GM19395 (cell line): ENCODE measurements at regions not wholly inside any gene's neighbourhood (a gene's known extent, or its start where the extent isn't known, plus 50 kb on each side); places are given as distances from the start of the nearest gene placed in this dataset.
"Not testable (repeated sequence)": the region's sequence is repeated elsewhere in the genome, so short reads cannot be mapped to it uniquely, and the experiment has no call there.

Experiments
- ATAC-seq: cut with Tn5 transposase; IDR thresholded peaks from one replicate; pipeline ENCODE4 v1.9.1; 2021; ENCODE audit warnings: mild to moderate bottlenecking, moderate library complexity; ENCODE audit not compliant: unreplicated experiment

DNA sequence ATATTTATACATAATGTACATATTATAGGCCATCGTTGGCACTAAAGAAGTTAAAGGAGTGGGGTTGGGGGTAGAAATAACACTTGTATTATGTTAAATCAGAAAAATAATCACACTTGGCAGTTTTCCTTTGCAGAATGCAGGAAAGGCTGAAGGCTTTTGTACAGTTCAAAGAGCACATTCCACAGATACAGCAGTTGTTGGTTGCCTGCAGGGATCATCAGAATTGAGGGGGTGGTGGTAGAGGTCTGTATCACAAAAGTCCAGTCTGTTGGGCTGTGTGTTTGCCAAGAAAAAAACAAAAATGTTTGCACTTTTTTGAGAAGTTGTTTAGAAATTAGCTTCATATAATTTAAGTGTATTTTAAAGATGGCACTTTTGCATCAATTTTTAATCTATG is 231.8 kb upstream of the FOXP2 start:
- ATAC-seq, result no peak

- no peak for ATAC-seq
Observed at GRCh38 chr7:114181280-114181679, 233.3 kb upstream of the FOXP2 start.

DNA sequence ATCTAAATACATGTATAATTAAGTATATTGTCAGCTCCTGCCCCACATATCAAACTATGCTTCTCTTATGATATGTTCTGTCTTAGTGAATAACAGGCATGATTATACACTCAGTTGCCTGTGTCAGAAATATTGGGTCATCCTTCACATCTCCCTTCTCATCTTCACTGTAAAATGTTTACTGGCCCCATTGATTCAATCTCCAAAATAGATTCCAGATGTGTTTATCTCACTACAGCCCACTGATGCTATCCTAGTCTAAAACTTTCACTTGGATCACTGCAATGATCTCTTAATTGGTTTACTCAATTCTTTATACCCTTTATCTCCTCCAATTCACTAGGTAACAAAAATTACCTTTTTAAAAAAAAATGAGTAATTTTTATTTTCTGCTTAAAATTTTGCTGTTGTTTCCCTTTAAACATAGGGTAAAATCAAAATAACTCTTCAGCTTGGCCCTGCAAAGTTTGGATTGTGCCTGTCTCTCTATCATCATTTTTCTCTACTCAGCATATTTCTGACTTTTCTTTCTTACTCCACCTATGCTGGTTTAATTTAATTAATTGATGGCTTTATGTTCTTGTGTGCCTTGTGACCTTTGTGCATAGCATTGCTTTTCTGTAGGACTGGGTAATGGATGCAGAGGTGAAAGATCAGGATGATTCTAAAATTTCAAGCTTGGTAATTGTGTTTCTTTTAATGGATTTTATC is 233.9 kb upstream of the FOXP2 start:
- ATAC-seq, result no peak

DNA sequence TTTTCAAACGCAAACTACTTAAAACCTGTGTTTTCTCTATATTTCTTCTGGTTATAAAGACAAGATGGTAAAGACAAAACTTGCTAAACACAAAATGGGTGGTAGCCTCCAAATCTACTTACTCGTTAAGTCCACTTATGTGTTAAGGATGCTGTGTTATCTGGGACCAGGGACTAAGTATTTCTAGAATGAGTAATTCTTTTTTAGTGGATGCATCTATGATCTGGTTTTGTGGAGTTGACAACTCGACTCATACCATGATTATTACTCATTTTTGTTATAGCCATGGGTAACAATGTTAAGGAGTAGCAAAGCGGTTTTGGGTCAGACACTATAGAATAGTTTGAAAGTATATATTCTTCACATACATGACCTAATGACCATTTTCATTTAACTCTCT is 239.5 kb upstream of the FOXP2 start:
- ATAC-seq, result no peak

GRCh38 chr7:114173170-114173890 is 241.3 kb upstream of the FOXP2 start:
- no peak for ATAC-seq

DNA sequence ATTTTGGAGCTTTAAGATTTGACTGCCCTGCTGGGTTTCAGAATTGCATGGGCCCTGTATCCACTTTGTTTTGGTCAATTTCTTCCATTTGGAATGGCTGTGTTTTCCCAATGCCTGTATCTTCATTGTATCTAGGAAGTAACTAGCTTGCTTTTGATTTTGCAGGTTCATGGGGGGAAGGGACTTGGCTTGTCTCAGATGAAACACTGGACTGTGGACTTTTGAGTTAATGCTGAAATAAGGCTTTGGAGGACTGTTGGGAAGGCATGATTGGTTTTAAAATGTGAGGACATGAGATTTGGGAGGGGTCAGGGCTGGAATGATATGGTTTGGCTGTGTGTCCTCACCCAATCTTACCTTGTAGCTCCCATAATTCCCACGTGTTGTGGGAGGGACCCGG is 245.2 kb upstream of the FOXP2 start:
- ATAC-seq, result not testable (repeated sequence)

GRCh38 chr7:114160925-114161324 is 242.1 kb upstream of the PPP1R3A start:
- peak; percentile 73 for ATAC-seq

GRCh38 chr7:114158854-114159253 is 240.0 kb upstream of the PPP1R3A start:
- no peak for ATAC-seq

DNA sequence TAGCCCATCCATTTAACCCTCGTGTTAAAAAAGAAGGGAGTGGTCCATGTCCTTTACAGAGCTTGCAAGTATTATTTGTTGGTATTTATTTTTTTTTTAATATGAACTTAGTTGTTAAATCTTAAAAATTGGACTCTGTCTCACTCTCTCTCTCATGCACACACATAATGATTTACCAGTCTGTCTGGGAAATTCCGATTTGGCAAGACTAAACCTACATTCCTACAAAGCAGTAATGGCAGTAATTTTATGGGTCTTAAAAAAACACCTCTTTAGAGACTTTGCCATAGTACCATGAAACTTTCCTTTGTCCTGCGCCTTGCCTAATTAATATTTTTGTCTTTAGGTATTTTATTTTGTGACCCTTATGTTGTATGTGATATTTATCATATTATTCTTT is 239.5 kb upstream of the PPP1R3A start:
- no peak for ATAC-seq

DNA sequence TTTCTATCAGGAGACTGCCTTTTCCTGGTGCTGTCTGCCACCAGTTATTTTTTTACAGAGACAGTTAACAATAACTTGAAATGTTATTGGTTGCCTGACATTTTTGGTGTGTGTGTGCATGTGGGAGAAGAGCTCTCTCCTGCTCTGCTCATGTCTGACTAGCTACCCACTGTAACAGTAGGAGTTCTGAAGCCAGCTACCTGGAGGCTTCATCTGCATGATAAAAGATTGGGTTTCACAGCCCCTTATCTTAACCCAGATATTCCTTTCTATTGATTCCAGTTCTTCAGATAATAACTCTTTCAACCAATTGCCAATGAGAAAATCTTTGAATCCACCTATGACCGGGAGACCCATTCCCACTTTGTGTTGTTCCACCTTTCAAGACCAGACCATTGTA is 237.4 kb upstream of the PPP1R3A start:
- no peak for ATAC-seq

DNA sequence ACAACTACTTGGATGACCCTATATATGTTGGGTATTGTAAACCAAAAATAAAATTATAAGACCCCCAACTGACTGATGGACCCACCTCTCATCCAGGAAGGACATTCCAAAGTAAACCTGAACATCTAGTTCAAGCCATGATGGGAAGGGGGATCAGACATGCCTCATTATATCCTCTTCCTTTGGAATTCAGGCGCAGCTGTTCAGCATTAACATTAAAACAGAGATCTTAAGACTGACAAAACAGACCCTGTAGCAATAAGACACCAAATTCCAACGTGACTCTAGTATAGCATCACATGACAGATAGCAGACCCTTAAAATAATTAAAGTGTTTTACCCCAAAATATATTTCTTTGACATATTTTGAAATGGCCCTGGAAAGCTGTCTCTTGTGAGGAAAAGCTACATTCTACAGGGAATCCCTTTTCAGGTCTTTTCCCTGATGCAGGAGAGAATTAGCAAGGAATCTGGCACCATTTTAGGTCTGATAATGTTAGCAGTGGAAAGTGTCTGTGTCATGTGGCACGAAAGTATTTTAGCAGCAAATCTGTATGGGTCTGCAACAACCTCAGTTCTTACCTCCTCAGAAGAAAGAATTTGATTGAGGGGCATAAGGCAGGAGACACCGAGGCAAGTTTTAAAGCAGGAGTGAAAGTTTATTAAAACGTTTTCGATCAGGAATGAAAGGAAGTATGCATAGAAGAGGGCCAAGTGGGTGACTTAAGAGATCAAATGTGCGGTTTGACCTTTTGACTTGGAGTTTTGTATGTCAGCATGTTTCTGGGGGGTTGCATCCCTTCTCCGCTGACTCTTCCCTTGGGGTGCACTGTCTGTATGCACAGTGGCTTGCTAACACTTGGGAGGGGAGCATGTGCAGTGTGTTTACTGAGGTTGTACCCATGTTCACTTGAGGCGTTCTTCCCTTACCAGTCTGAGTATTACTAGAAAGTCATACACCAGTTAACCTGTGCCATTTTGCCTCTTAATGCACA is 236.6 kb upstream of the PPP1R3A start:
- no peak for ATAC-seq

DNA sequence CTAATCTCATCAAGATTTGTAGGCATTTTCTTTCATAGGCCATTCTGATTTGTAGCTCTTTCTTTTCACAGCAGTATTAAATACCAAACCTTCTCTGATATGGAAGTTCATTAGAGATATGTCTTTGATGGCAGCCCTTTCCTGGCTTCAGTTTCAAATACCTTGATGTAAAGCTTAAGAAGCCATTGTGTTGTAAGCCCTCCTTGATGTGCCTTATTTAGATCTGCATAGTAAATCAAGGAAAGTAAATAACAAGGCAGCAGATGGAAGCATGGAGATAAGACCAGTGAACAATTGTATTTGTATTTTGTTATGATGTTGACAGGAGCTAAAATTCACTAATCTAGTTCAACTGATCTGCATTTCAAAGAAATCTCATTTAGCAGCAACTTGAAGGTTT is 234.9 kb upstream of the PPP1R3A start:
- no peak for ATAC-seq

GRCh38 chr7:114152314-114152938 is 233.6 kb upstream of the PPP1R3A start:
- ATAC-seq, result no peak

- no peak for ATAC-seq
Observed at GRCh38 chr7:114151777-114152176, 233.0 kb upstream of the PPP1R3A start.

GRCh38 chr7:114150689-114151088 is 231.9 kb upstream of the PPP1R3A start:
- no peak for ATAC-seq

DNA sequence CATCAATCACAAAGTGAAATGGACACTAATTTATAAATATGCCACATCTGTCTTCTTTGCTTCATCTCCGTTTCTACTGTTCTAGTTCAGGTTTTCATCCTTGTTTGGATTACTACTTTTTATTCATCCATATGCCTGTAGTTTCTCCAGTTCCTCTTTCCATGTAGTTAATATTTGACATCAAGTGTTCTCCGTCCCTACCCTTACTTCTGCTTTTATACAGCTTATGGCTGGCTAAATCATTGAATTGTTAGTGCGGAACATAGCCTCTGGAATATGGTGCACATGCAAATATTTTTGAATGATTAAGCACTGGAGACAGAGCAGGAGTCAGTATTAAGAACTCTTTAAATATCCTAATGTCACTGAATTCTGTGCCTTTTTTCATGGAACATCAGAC is 230.0 kb upstream of the PPP1R3A start:
- no peak for ATAC-seq

DNA sequence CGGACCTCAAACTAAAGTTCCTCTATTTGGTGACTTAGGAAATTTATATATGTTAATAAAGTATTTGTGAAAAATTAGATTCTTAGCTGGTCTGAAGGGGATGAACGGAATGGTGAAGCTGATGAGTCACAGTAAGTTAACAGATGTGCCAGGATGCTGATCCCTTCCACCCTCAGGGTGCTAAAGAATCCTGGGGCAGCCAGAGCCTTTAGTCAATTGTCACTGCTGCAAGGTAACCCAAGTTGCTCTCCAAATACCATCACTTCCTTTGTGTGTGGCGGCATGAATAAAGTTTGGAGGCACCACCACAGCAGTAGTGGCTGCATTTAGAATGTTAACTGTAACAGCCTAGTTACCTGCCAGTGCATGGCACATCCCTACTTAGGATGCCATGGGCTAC is 222.6 kb upstream of the PPP1R3A start:
- ATAC-seq, result no peak

- ATAC-seq, result no peak
Observed at GRCh38 chr7:114140561-114140960, 221.8 kb upstream of the PPP1R3A start.

- not testable (repeated sequence) for ATAC-seq
Observed at GRCh38 chr7:114139690-114140089, 220.9 kb upstream of the PPP1R3A start.

DNA sequence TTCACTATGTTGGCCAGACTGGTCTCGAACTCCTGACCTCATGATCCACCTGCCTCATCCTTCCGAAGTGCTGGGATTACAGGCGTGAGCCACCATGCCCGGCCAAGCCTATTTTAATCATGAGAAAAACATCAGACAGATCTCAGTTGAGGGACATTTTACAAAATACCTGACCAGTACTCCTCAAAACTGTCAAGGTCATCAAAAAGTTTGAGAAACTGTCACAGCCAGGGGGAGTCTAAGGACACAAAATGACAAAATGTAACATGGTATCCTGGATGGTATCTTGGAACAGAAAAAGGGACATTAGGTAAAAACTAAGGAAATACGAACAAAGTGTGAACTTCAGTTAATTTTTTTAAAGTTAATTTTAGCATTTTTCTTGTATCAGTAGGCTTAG is 219.8 kb upstream of the PPP1R3A start:
- ATAC-seq, result no peak

DNA sequence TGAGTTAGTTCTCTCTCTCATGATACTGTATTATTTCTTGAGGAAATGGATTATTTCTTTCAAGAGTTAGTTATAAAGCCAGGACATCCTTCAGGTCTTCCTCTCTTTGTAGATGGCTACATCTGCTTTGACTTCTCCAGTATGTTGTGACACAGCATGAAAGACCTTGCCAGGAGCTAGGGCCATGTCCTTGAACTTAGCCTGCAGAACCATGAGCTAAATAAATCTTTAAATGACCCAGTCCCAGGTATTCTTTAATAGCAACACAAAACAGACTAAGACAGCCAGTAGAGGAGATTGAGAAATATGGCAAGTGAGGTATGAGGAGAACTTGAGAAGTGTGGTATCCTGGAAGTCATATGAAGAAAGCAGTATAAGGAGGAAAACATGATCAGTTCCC is 214.9 kb upstream of the PPP1R3A start:
- no peak for ATAC-seq
